HAP-1 (cell line): ENCODE measurements at regions not wholly inside any gene's neighbourhood (a gene's known extent, or its start where the extent isn't known, plus 50 kb on each side); places are given as distances from the start of the nearest gene placed in this dataset.

Source experiments
- DNase-seq, 2 experiments: peaks; one replicate each; pipeline ENCODE4 v3.0.0-alpha.2; 2016 to 2020; ENCODE audit warnings: low spot score in 2 of 2
- H3K27me3 ChIP-seq: fragments of 250-450 bp; sonication (Bioruptor Pico); 2 replicates; pipeline ENCODE4 v1.5.1; 2020; ENCODE audit warnings: low read depth, mild to moderate bottlenecking, moderate library complexity
- H3K36me3 ChIP-seq: fragments of 250-450 bp; sonication (Bioruptor Pico); replicated peaks from 2 replicates; pipeline ENCODE4 v1.5.1; 2020; ENCODE audit warnings: mild to moderate bottlenecking
- H3K4me1 ChIP-seq: fragments of 250-450 bp; sonication (Bioruptor Pico); 2 replicates; pipeline ENCODE4 v1.5.1; 2020; ENCODE audit warnings: mild to moderate bottlenecking
- H3K4me3 ChIP-seq: fragments of 250-450 bp; sonication (Bioruptor Pico); 2 replicates; pipeline ENCODE4 v1.5.1; 2020; ENCODE audit warnings: mild to moderate bottlenecking, moderate library complexity
- H3K9me3 ChIP-seq: fragments of 250-450 bp; sonication (Bioruptor Pico); 2 replicates; pipeline ENCODE4 v1.5.1; 2020; ENCODE audit warnings: mild to moderate bottlenecking, moderate library complexity
- in situ Hi-C: fragments of 300-500 bp; cut with MboI; formaldehyde crosslinking; loops from 3 replicates; pipeline ENCODE4 v1.14.3; 2020; ENCODE audit warnings: low sequenced_read_pairs, inconsistent platforms, mixed read lengths

DNA sequence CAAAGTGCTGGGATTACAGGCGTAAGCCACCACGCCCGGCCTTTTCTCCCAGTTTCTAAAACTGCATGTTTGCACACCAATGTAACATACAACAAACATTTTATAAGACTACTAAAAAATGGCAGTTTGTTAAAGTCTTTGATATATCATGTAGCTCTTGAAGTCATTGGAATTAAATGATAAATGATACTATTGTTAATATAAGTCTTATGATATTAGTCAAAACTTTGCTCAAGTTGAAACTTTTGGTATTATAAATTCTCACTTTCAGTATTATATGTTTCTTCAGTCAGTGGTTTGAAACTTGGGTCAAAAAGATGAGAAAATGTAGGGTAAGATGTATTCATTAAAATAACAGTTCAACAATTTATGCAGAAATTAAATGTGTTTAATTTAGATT lies 117.6 kb upstream of the TBL1XR1 start:
- H3K4me3 ChIP-seq, result no peak overlapping the region
- DNase-seq, result no peak
- H3K4me1 ChIP-seq, result no peaks in the 10 kb centered on the region
- in situ Hi-C loops, result no loop called here
- no peaks in the 10 kb centered on the region for H3K9me3 ChIP-seq
- H3K27me3 ChIP-seq, result no peaks in the 10 kb centered on the region
- no peaks in the 10 kb centered on the region for H3K36me3 ChIP-seq

DNA sequence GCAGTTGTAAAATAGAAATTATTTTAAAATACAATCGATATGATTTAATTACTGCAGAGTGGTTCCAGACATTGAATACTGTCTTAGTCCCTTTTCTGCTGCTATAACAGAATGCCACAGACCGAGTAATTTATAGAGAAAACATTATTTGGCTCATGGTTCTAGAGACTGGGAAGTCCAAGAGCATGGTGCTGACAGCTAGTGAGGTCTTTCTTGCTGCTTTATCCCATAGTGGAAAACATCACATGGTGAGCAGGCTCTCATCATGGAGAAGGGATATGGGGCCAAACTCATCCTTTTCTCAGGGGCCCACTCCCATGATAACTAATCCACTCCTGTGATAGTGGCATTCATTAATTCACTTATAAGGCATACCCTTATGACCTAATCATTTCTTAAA lies 120.0 kb upstream of the TBL1XR1 start:
- in situ Hi-C loops, result no loop called here
- DNase-seq, result no peak
- Histone ChIP-seq H3K9me3 (no peaks in the 10 kb centered on the region), H3K4me3 (no peak overlapping the region), H3K36me3 (no peaks in the 10 kb centered on the region), H3K27me3 (no peaks in the 10 kb centered on the region), H3K4me1 (no peaks in the 10 kb centered on the region)

DNA sequence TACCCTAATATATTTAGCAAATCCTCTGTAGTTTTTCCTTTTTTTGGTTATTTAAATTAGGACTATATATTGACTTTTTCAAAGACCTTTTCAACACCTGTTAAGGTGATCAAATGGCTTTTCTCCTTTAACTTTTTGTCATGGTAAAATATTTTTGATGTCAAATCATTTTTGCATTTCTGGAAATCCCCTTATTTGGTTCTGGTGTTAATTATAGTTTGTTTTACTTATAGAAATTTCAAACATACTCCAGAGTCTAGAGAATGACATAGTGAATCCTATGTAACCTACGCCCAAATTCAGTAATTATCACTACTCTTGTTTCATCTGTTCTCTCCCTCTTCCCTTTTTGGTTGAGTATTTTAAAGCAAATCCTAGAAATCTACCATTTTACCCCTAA lies 121.3 kb upstream of the TBL1XR1 start:
- no peak for DNase-seq
- in situ Hi-C loops, result no loop called here
- no peaks in the 10 kb centered on the region for H3K9me3 ChIP-seq
- H3K27me3 ChIP-seq, result no peaks in the 10 kb centered on the region
- no peak overlapping the region for H3K4me3 ChIP-seq
- H3K36me3 ChIP-seq, result no peaks in the 10 kb centered on the region
- H3K4me1 ChIP-seq, result no peaks in the 10 kb centered on the region

DNA sequence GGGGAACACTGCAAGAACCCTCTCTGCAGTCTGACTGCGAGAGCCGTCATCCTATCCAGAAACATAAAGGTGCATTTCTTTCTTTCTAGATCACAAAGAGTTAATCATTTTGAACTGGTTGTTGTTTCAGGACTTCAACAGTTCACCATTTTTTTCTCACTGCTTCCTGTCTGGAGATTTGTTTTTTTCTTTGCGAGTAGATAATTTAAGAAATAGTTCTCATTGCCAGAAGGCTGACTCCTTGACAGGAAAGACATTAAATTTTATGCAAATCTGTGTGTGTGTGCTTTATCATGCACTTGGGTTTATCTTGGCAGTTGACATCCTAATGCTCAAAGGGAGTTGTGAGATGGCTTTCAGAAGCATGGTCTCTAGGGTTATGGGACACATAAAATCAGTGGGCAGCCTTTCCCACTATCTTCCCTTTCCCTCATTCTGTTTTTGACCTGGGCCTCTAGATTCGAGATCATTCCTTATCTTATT lies 123.5 kb upstream of the TBL1XR1 start:
- in situ Hi-C loops, result no loop called here
- Histone ChIP-seq H3K9me3 (no peaks in the 10 kb centered on the region), H3K27me3 (no peaks in the 10 kb centered on the region), H3K4me1 (no peaks in the 10 kb centered on the region), H3K36me3 (no peaks in the 10 kb centered on the region), H3K4me3 (no peak overlapping the region)
- no peak for DNase-seq

DNA sequence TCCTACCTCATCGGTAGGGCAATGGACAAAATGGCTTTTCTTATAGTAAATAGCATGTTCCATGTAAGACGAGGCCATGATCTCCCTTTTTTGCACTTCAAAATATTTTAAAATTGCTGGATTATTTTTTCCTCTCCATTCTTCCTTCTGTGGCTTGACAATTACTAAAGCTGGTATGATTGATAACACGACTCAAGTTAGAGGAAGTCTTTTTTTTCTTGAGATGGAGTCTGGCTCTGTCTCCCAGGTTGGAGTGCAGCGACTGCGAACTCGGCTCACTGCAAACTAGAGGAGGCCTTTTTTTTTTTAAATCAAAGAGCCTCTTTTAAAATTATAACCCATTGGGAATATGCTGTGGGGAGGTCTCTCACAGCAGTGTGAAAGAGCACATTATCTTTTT lies 124.5 kb upstream of the TBL1XR1 start:
- Histone ChIP-seq H3K27me3 (no peaks in the 10 kb centered on the region), H3K4me1 (no peaks in the 10 kb centered on the region), H3K4me3 (no peak overlapping the region), H3K9me3 (no peaks in the 10 kb centered on the region), H3K36me3 (no peaks in the 10 kb centered on the region)
- in situ Hi-C loops, result no loop called here
- no peak for DNase-seq

DNA sequence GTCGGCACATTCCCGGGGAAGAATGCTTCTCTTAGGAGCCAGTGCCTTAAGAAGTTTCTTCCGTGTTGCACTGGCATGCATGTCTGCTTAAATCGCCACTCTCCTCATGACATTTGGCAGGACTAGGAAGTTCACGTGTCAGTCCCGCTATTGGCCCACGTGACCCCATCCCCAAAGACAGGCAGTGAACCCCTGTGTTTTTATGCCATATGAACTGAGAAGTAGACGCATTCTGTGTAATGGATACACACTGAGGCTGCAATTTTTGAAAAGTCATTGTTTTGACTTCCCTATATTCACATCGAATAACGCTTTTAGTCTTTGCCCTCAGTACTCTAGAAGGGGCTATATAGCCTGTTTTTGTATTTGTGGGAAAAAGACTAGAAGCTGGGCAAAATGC lies 125.6 kb upstream of the TBL1XR1 start:
- Histone ChIP-seq H3K4me1 (no peaks in the 10 kb centered on the region), H3K4me3 (no peak overlapping the region), H3K36me3 (no peaks in the 10 kb centered on the region), H3K27me3 (no peaks in the 10 kb centered on the region), H3K9me3 (no peaks in the 10 kb centered on the region)
- no peak for DNase-seq
- in situ Hi-C loops, result no loop called here

DNA sequence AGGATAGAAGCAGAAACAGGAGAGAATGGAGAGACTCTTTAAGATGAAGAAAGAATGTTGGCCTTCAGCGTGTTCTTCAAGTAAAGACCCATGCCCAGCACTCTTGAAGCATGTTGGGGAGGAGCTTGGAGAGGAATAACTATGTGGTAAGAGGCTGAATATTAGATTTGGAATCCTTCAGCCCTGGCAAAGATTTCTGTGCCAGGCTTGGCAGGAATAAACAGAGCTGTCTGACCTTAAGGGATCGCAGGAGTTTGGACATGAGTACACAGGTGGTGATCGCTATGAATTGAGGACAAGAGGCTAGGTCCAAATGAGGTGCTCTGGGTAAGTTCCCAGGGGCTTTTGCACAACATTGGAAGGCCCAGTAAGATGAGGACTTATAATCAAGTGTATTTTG lies 132.6 kb upstream of the TBL1XR1 start:
- in situ Hi-C loops, result no loop called here
- H3K36me3 ChIP-seq, result no peaks in the 10 kb centered on the region

DNA sequence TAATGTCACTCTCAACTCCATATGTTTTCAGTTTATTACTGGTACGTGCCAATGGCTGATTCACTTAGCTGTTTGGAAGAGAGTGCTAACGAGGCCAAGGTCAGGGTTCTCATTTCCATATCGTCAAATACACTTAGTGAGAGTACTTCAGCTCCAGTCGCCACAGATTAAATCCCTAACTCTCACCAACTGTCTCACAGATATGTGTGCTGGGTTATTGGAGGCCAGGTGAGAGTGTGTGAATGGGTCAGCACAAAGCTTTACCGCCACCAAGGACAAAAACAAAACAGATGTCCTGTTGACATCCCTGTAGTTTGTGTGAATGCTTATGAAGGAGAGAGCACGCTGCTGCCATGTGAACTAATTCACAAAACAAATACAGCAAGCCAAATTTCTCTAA lies 133.5 kb upstream of the TBL1XR1 start:
- no peaks in the 10 kb centered on the region for H3K36me3 ChIP-seq
- in situ Hi-C loops, result no loop called here
- no peak for DNase-seq
- no peaks in the 10 kb centered on the region for H3K27me3 ChIP-seq
- no peaks in the 10 kb centered on the region for H3K9me3 ChIP-seq
- H3K4me3 ChIP-seq, result no peak overlapping the region
- H3K4me1 ChIP-seq, result peaks cover 3% of the 10 kb centered on the region

More for the DNA sequence above, 132.6 kb upstream of the TBL1XR1 start:
- no peak for DNase-seq
- H3K27me3 ChIP-seq, result no peaks in the 10 kb centered on the region
- no peaks in the 10 kb centered on the region for H3K9me3 ChIP-seq
- no peaks in the 10 kb centered on the region for H3K4me1 ChIP-seq
- no peak overlapping the region for H3K4me3 ChIP-seq

DNA sequence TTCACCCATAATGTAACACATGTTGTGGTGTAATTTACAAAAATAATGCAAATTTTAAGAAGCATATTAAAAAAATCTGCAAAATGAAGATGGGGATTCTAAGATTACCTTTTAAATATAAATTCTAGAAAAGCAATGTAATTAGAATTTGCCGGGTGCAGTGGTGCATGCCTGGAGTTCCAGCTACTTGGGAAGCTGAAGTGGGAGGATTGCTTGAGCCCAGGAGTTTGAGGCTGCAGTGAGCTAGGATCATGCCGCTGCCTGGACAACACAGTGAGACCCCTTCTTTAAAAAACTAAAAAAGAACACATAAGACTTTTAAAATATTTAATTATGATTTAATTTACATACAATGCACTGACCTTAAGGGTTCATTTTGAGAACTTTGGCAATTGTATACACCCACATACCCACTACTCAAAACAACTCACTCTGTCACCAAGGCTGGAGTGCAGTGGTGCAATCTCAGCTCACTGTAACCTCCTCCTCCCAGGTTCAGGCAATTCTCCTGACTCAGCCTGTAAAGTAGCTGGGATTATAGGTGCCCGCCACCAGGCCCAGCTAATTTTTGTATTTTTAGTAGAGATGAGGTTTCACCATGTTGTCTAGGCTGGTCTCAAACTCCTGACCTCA lies 134.0 kb upstream of the TBL1XR1 start:
- in situ Hi-C loops, result no loop called here
- Histone ChIP-seq H3K4me3 (no peak overlapping the region), H3K9me3 (no peaks in the 10 kb centered on the region), H3K36me3 (no peaks in the 10 kb centered on the region), H3K27me3 (no peaks in the 10 kb centered on the region), H3K4me1 (peaks cover 8% of the 10 kb centered on the region)
- DNase-seq, result no peak

DNA sequence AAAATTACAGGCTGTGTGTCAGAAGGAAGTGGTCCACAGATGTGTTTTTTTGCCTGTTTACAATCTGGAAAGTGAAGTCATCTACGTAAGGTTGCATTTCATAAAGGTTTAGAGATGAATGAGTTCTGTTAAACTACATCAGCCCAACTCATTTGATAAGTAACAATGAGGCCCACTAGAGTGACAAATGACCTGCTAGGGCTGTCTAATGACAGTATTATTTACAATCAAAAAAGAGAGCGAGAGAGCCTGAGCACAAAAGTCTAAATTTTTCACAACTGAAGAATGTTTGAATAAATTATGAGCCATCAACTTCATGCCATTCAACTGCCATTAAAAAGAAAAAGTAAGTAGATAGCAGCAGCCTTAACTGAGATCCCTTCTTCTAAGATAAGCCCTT lies 135.7 kb upstream of the TBL1XR1 start:
- Histone ChIP-seq H3K36me3 (no peaks in the 10 kb centered on the region), H3K4me1 (peaks cover 24% of the 10 kb centered on the region), H3K27me3 (no peaks in the 10 kb centered on the region), H3K4me3 (no peak overlapping the region), H3K9me3 (no peaks in the 10 kb centered on the region)
- no peak for DNase-seq
- in situ Hi-C loops, result no loop called here

DNA sequence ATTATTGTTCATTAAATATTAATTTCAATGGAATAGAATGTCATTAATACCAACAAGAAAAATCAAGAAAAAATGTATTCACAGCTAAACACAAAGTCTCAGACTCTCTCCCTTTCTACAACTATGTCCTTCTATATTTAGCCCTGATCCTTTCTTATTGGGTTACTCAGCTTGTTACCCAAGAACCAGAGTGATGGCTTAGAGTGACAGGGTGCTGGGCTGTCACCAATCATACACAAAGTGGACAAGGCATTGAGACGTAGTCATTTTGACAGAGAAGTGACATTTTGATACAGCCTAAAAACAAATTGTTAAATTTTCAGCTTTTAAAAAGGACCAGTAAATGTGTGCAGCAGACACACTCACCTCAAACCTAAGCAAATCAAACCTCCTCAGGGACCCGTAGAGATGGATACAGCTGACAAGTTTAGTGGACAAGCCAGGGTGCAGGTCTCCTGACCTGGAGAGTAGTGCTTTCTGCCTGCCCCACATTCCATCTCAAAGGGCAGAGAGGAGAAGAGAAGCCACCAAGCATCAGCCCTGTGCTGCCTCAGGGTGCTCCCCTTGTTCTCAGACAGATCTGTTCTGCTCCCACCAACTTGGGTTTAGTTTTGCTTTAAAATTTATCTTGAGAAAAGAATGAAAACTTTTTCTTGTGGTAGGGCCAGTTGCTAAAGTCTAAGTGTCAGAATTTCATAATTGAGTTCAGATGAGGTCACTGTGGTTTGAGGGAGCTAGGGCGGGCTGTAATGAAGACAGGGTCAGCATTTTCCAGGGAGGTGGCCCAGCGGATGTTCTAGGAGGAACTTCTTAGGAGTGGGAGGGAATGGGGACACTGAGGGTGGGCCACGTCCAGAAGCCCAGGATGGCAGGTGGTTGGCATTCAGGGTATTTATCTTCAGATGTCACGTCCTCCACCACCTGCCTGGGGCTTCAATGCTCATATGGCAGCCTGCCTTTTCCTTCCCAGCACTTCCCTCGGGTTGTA lies 136.5 kb upstream of the TBL1XR1 start:
- Histone ChIP-seq H3K27me3 (no peaks in the 10 kb centered on the region), H3K4me3 (no peak overlapping the region), H3K4me1 (peaks cover 25% of the 10 kb centered on the region), H3K9me3 (no peaks in the 10 kb centered on the region), H3K36me3 (no peaks in the 10 kb centered on the region)
- no peak for DNase-seq
- in situ Hi-C loops, result no loop called here

DNA sequence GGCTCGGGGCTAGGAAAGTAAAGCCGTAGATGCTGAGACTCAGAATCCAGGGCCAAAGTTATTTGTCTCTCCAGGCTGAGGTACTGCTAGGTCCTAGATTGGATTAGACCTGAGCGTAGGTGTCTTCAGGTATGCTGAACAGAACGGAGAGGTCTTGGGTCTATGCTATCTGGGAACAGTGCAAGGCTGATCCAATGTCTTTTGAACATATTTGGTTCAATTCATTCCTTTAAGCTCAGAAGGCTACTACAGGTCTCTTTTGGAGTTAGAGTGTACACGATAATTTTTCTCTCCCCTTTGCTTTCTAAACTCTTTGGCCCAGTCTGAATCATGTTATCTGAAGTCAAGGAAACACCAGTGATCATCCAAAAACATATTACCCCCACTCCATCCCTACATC lies 137.5 kb upstream of the TBL1XR1 start:
- H3K4me1 ChIP-seq, result peaks cover 25% of the 10 kb centered on the region
- DNase-seq, result no peak
- no peaks in the 10 kb centered on the region for H3K9me3 ChIP-seq
- in situ Hi-C loops, result no loop called here
- H3K27me3 ChIP-seq, result no peaks in the 10 kb centered on the region
- H3K4me3 ChIP-seq, result no peak overlapping the region
- no peaks in the 10 kb centered on the region for H3K36me3 ChIP-seq

DNA sequence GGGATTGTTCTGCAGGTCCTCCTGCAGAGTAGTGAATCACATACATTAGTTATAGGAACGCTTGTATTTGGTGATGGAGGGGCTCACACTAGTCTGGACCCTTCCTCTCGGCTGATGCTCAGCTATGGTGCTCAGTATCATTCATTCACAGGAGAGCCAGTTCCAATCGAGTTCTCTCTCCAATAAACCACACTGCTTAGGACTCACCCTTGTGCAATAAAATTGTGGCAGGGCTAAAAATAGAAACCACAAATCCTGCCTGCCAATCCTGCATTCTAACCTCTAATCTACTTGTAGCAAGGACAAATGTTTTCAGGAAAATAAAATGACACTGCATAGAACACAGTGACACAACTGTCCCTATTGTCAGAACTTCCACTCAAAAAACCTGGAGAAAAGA lies 138.4 kb upstream of the TBL1XR1 start:
- in situ Hi-C loops, result no loop called here
- no peaks in the 10 kb centered on the region for H3K36me3 ChIP-seq
- no peak overlapping the region for H3K4me3 ChIP-seq
- peaks cover 25% of the 10 kb centered on the region for H3K4me1 ChIP-seq
- no peak for DNase-seq
- no peaks in the 10 kb centered on the region for H3K27me3 ChIP-seq
- no peaks in the 10 kb centered on the region for H3K9me3 ChIP-seq

DNA sequence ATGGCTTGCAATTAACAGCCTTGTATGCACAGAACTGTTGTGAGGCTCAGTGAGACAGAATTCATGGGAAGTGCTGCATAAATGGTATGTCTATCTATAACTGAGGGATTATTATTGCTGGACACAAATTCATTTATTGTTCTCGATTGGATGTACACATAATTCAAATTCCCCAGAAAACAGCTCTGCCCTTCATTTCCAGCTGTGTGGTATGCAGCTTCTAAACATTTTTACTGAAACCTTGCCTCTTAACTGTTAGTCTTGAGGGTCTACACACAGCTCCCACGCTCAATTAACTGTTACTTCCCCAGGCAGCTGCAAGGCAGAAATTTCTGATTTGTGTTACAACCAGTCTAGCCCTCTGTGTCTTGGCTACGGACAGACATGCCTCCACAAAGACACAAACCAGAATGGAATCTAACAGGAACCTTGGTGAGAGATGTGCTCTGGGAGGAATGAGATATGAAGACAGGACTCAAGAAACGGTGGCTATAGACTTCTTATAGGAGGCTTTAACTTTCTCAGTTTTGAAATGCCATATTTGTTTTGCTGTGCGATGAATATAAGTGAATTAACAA lies 139.7 kb upstream of the TBL1XR1 start:
- in situ Hi-C loops, result no loop called here
- Histone ChIP-seq H3K4me1 (peaks cover 25% of the 10 kb centered on the region), H3K36me3 (no peaks in the 10 kb centered on the region), H3K9me3 (no peaks in the 10 kb centered on the region), H3K27me3 (no peaks in the 10 kb centered on the region), H3K4me3 (no peak overlapping the region)
- DNase-seq, result no peak
